B cell (primary cell): ENCODE measurements at regions not wholly inside any gene's neighbourhood (a gene's known extent, or its start where the extent isn't known, plus 50 kb on each side); places are given as distances from the start of the nearest gene placed in this dataset.

Experiments
- ATAC-seq: fragments of 200-7000 bp; cut with Tn5 transposase; one replicate; pipeline ENCODE4 v1.10.0; 2021; ENCODE audit warnings: low read depth, mild to moderate bottlenecking, moderate number of reproducible peaks, moderate library complexity
- CTCF ChIA-PET: fragments of 350-600 bp; sonication (Branson Sonifier 250); formaldehyde crosslinking; loops from one replicate; lab custom pipeline; 2021; ENCODE audit warnings: antibody characterized with exemption, inconsistent platforms; lab: Charles Lee
- POLR2A ChIA-PET: fragments of 350-600 bp; sonication (Branson Sonifier 250); formaldehyde crosslinking; loops from one replicate; lab custom pipeline; 2021; ENCODE audit warnings: antibody characterized with exemption; lab: Charles Lee
- DNase-seq: peaks from one replicate; pipeline ENCODE4 v3.0.0; 2013
- H2AFZ ChIP-seq: 2 replicates; pipeline ENCODE4 v1.6.1; 2012; ENCODE audit warnings: mild to moderate bottlenecking, low read depth, low read length; ENCODE audit not compliant: insufficient read depth, poor library complexity, severe bottlenecking
- H3K27ac ChIP-seq, 2 donors: 1 replicate in 1 of 2; 2 replicates in 1 of 2; pipeline ENCODE4 v1.5.1; 2012 to 2013; ENCODE audit warnings: low read length in 2 of 2, mild to moderate bottlenecking in 2 of 2, moderate library complexity in 1 of 2
- H3K27me3 ChIP-seq, 4 experiments: fragments of 200-600 bp in 1 of 4; sonication (generic) in 1 of 4; replicated peaks in 1 of 4; 1 replicate in 2 of 4; 2 replicates in 2 of 4; pipeline versions ENCODE4 v1.6.1 to v1.7.0; 2013 to 2016; ENCODE audit warnings: low read length in 3 of 4, mild to moderate bottlenecking in 2 of 4, mixed read lengths in 1 of 4, moderate library complexity in 1 of 4; ENCODE audit not compliant: insufficient read depth in 4 of 4, control insufficient read depth in 3 of 4; ENCODE audit errors: control extremely low read depth in 1 of 4
- H3K36me3 ChIP-seq, 2 experiments: replicated peaks in 1 of 2; 1 replicate in 1 of 2; 2 replicates in 1 of 2; pipeline versions ENCODE4 v1.6.1 to v1.7.1; 2013; ENCODE audit warnings: low read length in 1 of 2; ENCODE audit not compliant: insufficient read depth in 2 of 2, control insufficient read depth in 1 of 2; ENCODE audit errors: control extremely low read depth in 1 of 2, extremely low read depth in 1 of 2
- H3K4me1 ChIP-seq, 2 donors: fragments of 200-600 bp in 1 of 2; sonication (generic) in 1 of 2; 1 replicate in 1 of 2; 2 replicates in 1 of 2; pipeline versions ENCODE4 v1.5.1 to v1.6.1; 2013 to 2017; ENCODE audit warnings: low read length in 2 of 2; ENCODE audit not compliant: control insufficient read depth in 2 of 2, insufficient read depth in 2 of 2
- H3K4me2 ChIP-seq: replicated peaks from 2 replicates; pipeline ENCODE3; 2012; ENCODE audit warnings: mild to moderate bottlenecking, low read depth, low read length; ENCODE audit not compliant: poor library complexity, severe bottlenecking
- H3K4me3 ChIP-seq, 5 experiments: fragments of 200-600 bp in 1 of 5; sonication (generic) in 1 of 5; 1 replicate in 3 of 5; 2 replicates in 2 of 5; pipeline versions ENCODE4 v1.5.1 to v1.7.0; 2011 to 2016; ENCODE audit warnings: low read length in 4 of 5, mild to moderate bottlenecking in 4 of 5, low read depth in 2 of 5, control low read depth in 1 of 5, moderate library complexity in 1 of 5; ENCODE audit not compliant: insufficient read depth in 1 of 5; ENCODE audit errors: control extremely low read depth in 1 of 5, extremely low read depth in 1 of 5
- H3K79me2 ChIP-seq: fragments of 200-600 bp; sonication (generic); one replicate; pipeline ENCODE4 v1.6.0; 2016; ENCODE audit warnings: low read length; ENCODE audit not compliant: control insufficient read depth, insufficient read depth
- H3K9ac ChIP-seq: fragments of 200-600 bp; sonication (generic); 2 replicates; pipeline ENCODE4 v1.6.1; 2017; ENCODE audit warnings: mild to moderate bottlenecking, low read length, moderate library complexity
- H3K9me3 ChIP-seq, 3 donors: one replicate each; pipeline versions ENCODE4 v1.6.1 to v1.7.1; 2013; ENCODE audit warnings: low read length in 2 of 3; ENCODE audit not compliant: control insufficient read depth in 2 of 3, insufficient read depth in 1 of 3; ENCODE audit errors: control extremely low read depth in 1 of 3
- H4K20me1 ChIP-seq: 2 replicates; pipeline ENCODE4 v1.6.0; 2012; ENCODE audit warnings: mild to moderate bottlenecking, low read length; ENCODE audit not compliant: insufficient read depth, control insufficient read depth, poor library complexity, severe bottlenecking
- H3K27ac Mint-ChIP-seq: one replicate; pipeline ENCODE4 v1.8.0; 2021; ENCODE audit warnings: mixed read lengths
- H3K27me3 Mint-ChIP-seq: one replicate; pipeline ENCODE4 v1.8.0; 2021; ENCODE audit warnings: mixed read lengths
- H3K4me1 Mint-ChIP-seq: one replicate; pipeline ENCODE4 v1.8.0; 2021; ENCODE audit warnings: mixed read lengths
- H3K4me3 Mint-ChIP-seq: one replicate; pipeline ENCODE4 v1.8.0; 2021; ENCODE audit warnings: mixed read lengths
- H3K9me3 Mint-ChIP-seq: one replicate; pipeline ENCODE4 v1.8.0; 2022; ENCODE audit warnings: mixed read lengths; ENCODE audit not compliant: insufficient read depth
- CTCF ChIP-seq: fragments of 200-600 bp; IDR thresholded peaks from one replicate; pipeline ENCODE4 v1.8.0; 2022; ENCODE audit warnings: antibody characterized with exemption, mild to moderate bottlenecking
- EZH2 ChIP-seq: IDR thresholded peaks from 2 replicates; pipeline ENCODE4 v1.6.1; 2012; ENCODE audit warnings: borderline replicate concordance, low read depth, mild to moderate bottlenecking, moderate library complexity, low read length; ENCODE audit not compliant: insufficient read depth, poor library complexity, severe bottlenecking
- WGBS: methylation state at CpG from one replicate; pipeline ENCODE4 v1.1.5; 2013; ENCODE audit warnings: missing lambda C conversion rate; ENCODE audit not compliant: insufficient coverage; 5-methylcytosine and 5-hydroxymethylcytosine counted together
- intact Hi-C: fragments of 100-400 bp; cut with micrococcal nuclease; formaldehyde crosslinking; loops from one replicate; pipeline ENCODE4 v1.10.0; 2022

DNA sequence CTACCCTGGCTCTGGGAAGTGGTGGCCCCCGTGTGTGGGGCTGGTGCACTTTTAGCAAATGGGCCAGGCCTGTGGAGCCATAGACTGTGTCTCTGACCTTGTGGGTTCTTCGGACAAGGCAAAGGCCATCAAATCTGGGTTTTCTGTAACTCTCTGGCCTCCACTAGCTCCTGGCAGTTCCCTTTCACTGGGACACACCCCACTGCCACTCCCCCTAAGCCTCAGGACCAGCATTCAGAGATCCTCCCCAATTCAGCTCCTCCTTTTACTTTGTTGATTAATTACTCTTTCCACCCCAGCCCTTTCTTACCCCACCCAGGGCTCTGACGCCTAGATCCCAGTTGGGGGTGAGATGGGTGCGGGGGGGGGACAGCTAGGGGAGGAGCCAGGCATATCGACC, 53.9 kb upstream of the IRX3 start:
- H3K27ac ChIP-seq: no peak overlapping the region
- H3K4me1 ChIP-seq: no peaks in the 10 kb centered on the region
- no peak overlapping the region for H2AFZ ChIP-seq
- ATAC-seq (no peak), DNase-seq (no peak)
- POLR2A ChIA-PET: no interaction called here
- no peak overlapping the region for H3K27ac Mint-ChIP-seq
- no peaks in the 10 kb centered on the region for H3K9me3 ChIP-seq
- H3K4me3 Mint-ChIP-seq: no peak overlapping the region
- no peaks in the 10 kb centered on the region for H3K27me3 ChIP-seq
- no peak overlapping the region for H3K4me3 ChIP-seq
- WGBS: 74% methylated on average over 3 of the region's 5 CpGs
- no peaks in the 10 kb centered on the region for H4K20me1 ChIP-seq
- H3K4me2 ChIP-seq: no peak overlapping the region
- peaks cover 4% of the 10 kb centered on the region for H3K27me3 Mint-ChIP-seq
- TF ChIP-seq CTCF (no peak), EZH2 (no peak)
- H3K9me3 Mint-ChIP-seq: no peaks in the 10 kb centered on the region
- CTCF ChIA-PET: no interaction called here
- H3K79me2 ChIP-seq: no peaks in the 10 kb centered on the region
- H3K9ac ChIP-seq: no peak overlapping the region
- H3K36me3 ChIP-seq: no peaks in the 10 kb centered on the region
- intact Hi-C loops: no loop called here
- no peaks in the 10 kb centered on the region for H3K4me1 Mint-ChIP-seq

GRCh38 chr16:54336631-54337204, 50.1 kb upstream of the IRX3 start:
- Mint-ChIP-seq H3K4me3 (no peak overlapping the region), H3K27ac (no peak overlapping the region), H3K27me3 (peaks cover 3% of the 10 kb centered on the region), H3K9me3 (no peaks in the 10 kb centered on the region), H3K4me1 (no peaks in the 10 kb centered on the region)
- no peak for ATAC-seq
- ChIA-PET CTCF (no interaction called here), POLR2A (no interaction called here)
- DNase-seq: no peak
- intact Hi-C loops: no loop called here
- Histone ChIP-seq H3K9me3 (no peaks in the 10 kb centered on the region), H3K27me3 (no peaks in the 10 kb centered on the region), H3K9ac (no peak overlapping the region), H3K4me3 (no peak overlapping the region), H3K4me1 (no peaks in the 10 kb centered on the region), H2AFZ (no peak overlapping the region), H3K4me2 (no peak overlapping the region), H4K20me1 (no peaks in the 10 kb centered on the region), H3K27ac (no peak overlapping the region), H3K36me3 (no peaks in the 10 kb centered on the region), H3K79me2 (no peaks in the 10 kb centered on the region)
- WGBS: 18% methylated on average over 3 of the region's 4 CpGs
- TF ChIP-seq EZH2 (no peak), CTCF (no peak)
